ENCODE measurements at regions not wholly inside any gene's neighbourhood (a gene's known extent, or its start where the extent isn't known, plus 50 kb on each side); places are given as distances from the start of the nearest gene placed in this dataset.

DNA sequence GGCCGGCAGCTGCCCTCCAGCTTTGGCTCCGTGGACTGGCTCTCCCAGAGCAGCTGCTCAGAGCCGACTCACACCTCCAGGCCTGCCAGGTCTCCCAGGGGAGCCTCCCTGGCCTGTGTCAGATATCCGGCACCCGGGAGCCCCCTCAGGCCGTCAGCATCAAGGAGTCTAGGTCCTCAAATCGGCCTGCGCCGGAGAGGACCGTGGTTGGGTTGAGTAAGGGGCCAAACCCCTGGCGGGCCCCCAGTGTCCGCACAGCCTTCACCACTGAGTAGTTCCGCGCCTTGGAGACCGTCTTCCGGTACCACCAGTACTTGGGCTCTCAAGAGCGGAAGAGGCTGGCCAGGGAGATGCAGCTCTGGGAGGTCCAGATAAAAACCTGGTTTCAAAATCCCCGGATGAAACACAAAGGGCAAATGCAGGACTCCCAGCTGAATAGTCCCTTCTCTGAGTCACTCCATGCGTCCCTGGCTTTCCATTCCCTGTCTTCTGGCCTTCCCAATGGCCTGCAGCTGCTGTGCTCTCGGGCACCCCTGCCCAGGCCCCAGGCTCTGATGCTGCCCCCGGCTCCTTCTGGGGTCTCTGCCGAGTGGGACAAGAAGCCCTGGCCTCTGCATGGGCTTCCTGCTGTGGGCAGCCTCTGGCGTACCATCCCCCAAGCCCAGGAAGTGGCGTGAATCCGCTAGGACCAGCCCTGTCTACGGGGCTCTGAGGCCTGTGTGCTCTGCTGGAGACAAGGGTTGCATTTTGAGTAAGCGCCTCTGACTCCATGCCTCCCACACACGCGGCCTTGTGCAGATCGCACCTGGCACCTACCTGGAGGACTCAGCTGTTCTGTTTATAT lies 245.1 kb upstream of the ATXN7L3B start:
- no peaks in the 10 kb centered on the region for H3K9me3 ChIP-seq (replicated peaks; ENCODE audit: insufficient read depth, low read length)
- no peaks in the 10 kb centered on the region for H3K4me1 ChIP-seq (ENCODE audit: low read length)
- no peaks in the 10 kb centered on the region for H3F3A ChIP-seq (ENCODE audit: insufficient read depth, low read length)
- no peak overlapping the region for H3K4me2 ChIP-seq (ENCODE audit: low read depth, low read length)
- H3K27me3 ChIP-seq (replicated peaks; ENCODE audit: insufficient read depth, low read length) = no peaks in the 10 kb centered on the region
- H3K27ac ChIP-seq (ENCODE audit: low read length) = no peak overlapping the region
- no peak for DNase-seq
- no peaks in the 10 kb centered on the region for H3K9me2 ChIP-seq (replicated peaks; ENCODE audit: insufficient read depth, low read length)
- H3K9ac ChIP-seq (ENCODE audit: low read length) = no peak overlapping the region
- no peak for TF ChIP-seq EZH2phosphoT487 (IDR thresholded peaks at IDR 0.05; ENCODE audit: low read length)
- no peak for TF ChIP-seq EZH2 (optimal IDR thresholded peaks at IDR 0.05; ENCODE audit: low read depth, low read length)
- TF ChIP-seq, protein P1, sequence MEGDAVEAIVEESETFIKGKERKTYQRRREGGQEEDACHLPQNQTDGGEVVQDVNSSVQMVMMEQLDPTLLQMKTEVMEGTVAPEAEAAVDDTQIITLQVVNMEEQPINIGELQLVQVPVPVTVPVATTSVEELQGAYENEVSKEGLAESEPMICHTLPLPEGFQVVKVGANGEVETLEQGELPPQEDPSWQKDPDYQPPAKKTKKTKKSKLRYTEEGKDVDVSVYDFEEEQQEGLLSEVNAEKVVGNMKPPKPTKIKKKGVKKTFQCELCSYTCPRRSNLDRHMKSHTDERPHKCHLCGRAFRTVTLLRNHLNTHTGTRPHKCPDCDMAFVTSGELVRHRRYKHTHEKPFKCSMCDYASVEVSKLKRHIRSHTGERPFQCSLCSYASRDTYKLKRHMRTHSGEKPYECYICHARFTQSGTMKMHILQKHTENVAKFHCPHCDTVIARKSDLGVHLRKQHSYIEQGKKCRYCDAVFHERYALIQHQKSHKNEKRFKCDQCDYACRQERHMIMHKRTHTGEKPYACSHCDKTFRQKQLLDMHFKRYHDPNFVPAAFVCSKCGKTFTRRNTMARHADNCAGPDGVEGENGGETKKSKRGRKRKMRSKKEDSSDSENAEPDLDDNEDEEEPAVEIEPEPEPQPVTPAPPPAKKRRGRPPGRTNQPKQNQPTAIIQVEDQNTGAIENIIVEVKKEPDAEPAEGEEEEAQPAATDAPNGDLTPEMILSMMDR (IDR thresholded peaks at IDR 0.05; ENCODE audit: low read length) = no peak
- H3K79me2 ChIP-seq (ENCODE audit: low read length) = no peaks in the 10 kb centered on the region
- no peak overlapping the region for H3K4me3 ChIP-seq (ENCODE audit: low read length)
- no peaks in the 10 kb centered on the region for H4K20me1 ChIP-seq (ENCODE audit: insufficient read depth, low read length)
- H2AFZ ChIP-seq (ENCODE audit: low read length) = no peak overlapping the region
- H3K36me3 ChIP-seq (replicated peaks; ENCODE audit: insufficient read depth, low read length) = no peaks in the 10 kb centered on the region

DNA sequence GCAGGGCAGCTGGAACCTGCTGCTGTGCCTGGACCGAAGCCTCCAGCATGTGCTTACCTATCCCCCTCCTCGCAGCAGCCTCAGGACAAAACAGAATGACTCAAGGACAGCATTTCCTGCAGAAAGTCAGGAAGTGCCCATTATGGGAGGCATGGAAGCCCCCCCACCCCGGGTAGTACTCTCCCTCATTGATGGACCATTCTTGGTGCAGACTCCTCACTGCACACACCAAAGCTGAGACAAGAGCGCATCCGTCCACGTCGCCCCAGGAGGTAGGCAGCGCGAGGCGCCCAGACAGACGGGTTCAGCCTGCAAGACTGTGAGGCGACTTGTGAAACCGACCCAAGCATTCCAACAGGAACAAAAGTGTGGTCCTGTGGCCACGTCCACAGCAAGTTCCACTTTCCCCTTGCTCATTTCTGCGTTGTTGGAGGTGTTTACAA lies 243.9 kb upstream of the ATXN7L3B start:
- no peak overlapping the region for H2AFZ ChIP-seq (ENCODE audit: low read length)
- no peak overlapping the region for H3K4me3 ChIP-seq (ENCODE audit: low read length)
- no peak overlapping the region for H3K27ac ChIP-seq (ENCODE audit: low read length)
- no peak for DNase-seq
- TF ChIP-seq, protein P1 (IDR thresholded peaks at IDR 0.05; ENCODE audit: low read length) = no peak
- TF ChIP-seq EZH2phosphoT487 (IDR thresholded peaks at IDR 0.05; ENCODE audit: low read length) (no peak), EZH2 (optimal IDR thresholded peaks at IDR 0.05; ENCODE audit: low read depth, low read length) (no peak)
- H3K9me2 ChIP-seq (replicated peaks; ENCODE audit: insufficient read depth, low read length) = no peaks in the 10 kb centered on the region
- no peaks in the 10 kb centered on the region for H3K36me3 ChIP-seq (replicated peaks; ENCODE audit: insufficient read depth, low read length)
- no peaks in the 10 kb centered on the region for H3K4me1 ChIP-seq (ENCODE audit: low read length)
- H3K79me2 ChIP-seq (ENCODE audit: low read length) = no peaks in the 10 kb centered on the region
- H3K9me3 ChIP-seq (replicated peaks; ENCODE audit: insufficient read depth, low read length) = no peaks in the 10 kb centered on the region
- no peak overlapping the region for H3K4me2 ChIP-seq (ENCODE audit: low read depth, low read length)
- H3K27me3 ChIP-seq (replicated peaks; ENCODE audit: insufficient read depth, low read length) = no peaks in the 10 kb centered on the region
- no peak overlapping the region for H3K9ac ChIP-seq (ENCODE audit: low read length)
- H3F3A ChIP-seq (ENCODE audit: insufficient read depth, low read length) = no peaks in the 10 kb centered on the region
- H4K20me1 ChIP-seq (ENCODE audit: insufficient read depth, low read length) = no peaks in the 10 kb centered on the region

DNA sequence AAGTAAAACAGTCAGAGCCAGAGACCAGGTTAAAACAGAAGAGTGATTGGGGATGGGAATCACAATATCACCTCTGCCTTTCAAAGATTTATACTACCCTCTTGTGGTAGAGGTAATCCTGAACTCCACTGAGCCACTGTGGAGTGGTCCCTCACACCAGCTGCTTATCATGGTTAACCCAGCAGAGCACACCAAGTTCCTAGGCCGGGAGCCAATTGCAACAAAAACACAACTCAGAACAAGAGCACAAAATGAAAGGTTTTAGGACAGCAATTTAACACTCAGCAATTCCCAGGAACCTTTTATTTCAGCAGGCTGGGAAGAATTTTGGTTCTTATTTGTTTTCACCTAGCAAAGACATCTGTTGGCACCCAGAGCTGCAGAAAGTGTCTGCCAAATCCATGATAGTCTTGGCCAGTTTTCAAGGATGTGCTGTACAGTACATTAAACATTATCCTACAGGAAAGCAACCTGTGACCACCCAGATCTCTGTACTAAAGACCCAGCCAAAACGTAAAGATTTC lies 220.5 kb upstream of the ATXN7L3B start:
- no peaks in the 10 kb centered on the region for H3K4me1 ChIP-seq (ENCODE audit: low read length)

More for the DNA sequence above, 220.5 kb upstream of the ATXN7L3B start:
- no peaks in the 10 kb centered on the region for H3K9me3 ChIP-seq (replicated peaks; ENCODE audit: insufficient read depth, low read length)
- no peaks in the 10 kb centered on the region for H4K20me1 ChIP-seq (ENCODE audit: insufficient read depth, low read length)
- H3K9me2 ChIP-seq (replicated peaks; ENCODE audit: insufficient read depth, low read length) = no peaks in the 10 kb centered on the region
- no peaks in the 10 kb centered on the region for H3K27me3 ChIP-seq (replicated peaks; ENCODE audit: insufficient read depth, low read length)
- DNase-seq = peak; percentile 20
- H3K27ac ChIP-seq (ENCODE audit: low read length) = no peak overlapping the region
- H3K4me3 ChIP-seq (ENCODE audit: low read length) = no peak overlapping the region
- no peak for TF ChIP-seq EZH2phosphoT487 (IDR thresholded peaks at IDR 0.05; ENCODE audit: low read length)
- TF ChIP-seq, protein P1 (IDR thresholded peaks at IDR 0.05; ENCODE audit: low read length) = peak; percentile 32
- H3K79me2 ChIP-seq (ENCODE audit: low read length) = no peaks in the 10 kb centered on the region
- no peaks in the 10 kb centered on the region for H3K36me3 ChIP-seq (replicated peaks; ENCODE audit: insufficient read depth, low read length)
- H3K9ac ChIP-seq (ENCODE audit: low read length) = no peak overlapping the region
- H3F3A ChIP-seq (ENCODE audit: insufficient read depth, low read length) = no peaks in the 10 kb centered on the region
- H3K4me2 ChIP-seq (ENCODE audit: low read depth, low read length) = no peak overlapping the region
- H2AFZ ChIP-seq (ENCODE audit: low read length) = no peak overlapping the region

All from MM.1S (cell line).